ENCODE measurements at regions not wholly inside any gene's neighbourhood (a gene's known extent, or its start where the extent isn't known, plus 50 kb on each side); places are given as distances from the start of the nearest gene placed in this dataset.

DNA sequence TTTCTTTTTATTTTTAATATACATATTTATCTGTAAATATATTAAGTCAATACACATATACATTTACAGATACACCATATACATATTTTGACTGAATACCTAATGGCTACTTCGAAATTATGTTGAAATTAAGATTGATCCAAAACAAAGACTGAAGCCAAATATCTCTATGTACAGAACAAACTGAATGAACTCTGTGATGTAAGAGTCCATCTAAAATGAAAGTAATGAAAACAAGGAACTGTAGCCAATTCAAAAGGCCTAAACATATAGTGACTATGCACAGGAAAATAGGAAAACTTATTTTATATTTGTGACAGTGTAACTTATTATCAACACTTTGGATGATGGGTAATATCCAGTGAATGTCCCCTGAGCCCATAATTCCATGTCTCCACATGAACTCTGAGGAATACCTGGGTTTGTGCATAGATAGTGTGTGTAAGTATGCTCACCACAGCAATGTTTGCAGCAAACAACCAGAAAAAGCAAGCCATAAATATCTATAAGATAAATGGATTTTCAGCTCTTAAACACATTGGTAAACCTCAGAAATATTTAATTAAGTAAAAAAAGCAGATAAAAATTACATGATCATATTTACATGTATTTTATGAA lies 517.2 kb upstream of the CDH6 start:
- BruUV-seq (replicated peaks) = no TSS peak
- CTCF ChIA-PET = no interaction called here
- H3K9me3 Mint-ChIP-seq (ENCODE audit: low read depth, unreplicated experiment) = peaks cover 11% of the 10 kb centered on the region
- no peaks in the 10 kb centered on the region for H3K27me3 Mint-ChIP-seq (ENCODE audit: unreplicated experiment)
- intact Hi-C loops (cut with micrococcal nuclease; ENCODE audit: unreplicated experiment) = no loop called here
- TF ChIP-seq, protein P1, sequence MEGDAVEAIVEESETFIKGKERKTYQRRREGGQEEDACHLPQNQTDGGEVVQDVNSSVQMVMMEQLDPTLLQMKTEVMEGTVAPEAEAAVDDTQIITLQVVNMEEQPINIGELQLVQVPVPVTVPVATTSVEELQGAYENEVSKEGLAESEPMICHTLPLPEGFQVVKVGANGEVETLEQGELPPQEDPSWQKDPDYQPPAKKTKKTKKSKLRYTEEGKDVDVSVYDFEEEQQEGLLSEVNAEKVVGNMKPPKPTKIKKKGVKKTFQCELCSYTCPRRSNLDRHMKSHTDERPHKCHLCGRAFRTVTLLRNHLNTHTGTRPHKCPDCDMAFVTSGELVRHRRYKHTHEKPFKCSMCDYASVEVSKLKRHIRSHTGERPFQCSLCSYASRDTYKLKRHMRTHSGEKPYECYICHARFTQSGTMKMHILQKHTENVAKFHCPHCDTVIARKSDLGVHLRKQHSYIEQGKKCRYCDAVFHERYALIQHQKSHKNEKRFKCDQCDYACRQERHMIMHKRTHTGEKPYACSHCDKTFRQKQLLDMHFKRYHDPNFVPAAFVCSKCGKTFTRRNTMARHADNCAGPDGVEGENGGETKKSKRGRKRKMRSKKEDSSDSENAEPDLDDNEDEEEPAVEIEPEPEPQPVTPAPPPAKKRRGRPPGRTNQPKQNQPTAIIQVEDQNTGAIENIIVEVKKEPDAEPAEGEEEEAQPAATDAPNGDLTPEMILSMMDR (IDR thresholded peaks at IDR 0.05; ENCODE audit: unreplicated experiment) = no peak
- no peak overlapping the region for H3K4me3 Mint-ChIP-seq (ENCODE audit: low read depth, unreplicated experiment)
- H3K27ac Mint-ChIP-seq (ENCODE audit: unreplicated experiment) = no peak overlapping the region
- no peaks in the 10 kb centered on the region for H3K36me3 Mint-ChIP-seq (ENCODE audit: insufficient read depth, unreplicated experiment)
- no peaks in the 10 kb centered on the region for H3K4me1 Mint-ChIP-seq (ENCODE audit: low read depth, unreplicated experiment)
- no peak for DNase-seq

DNA sequence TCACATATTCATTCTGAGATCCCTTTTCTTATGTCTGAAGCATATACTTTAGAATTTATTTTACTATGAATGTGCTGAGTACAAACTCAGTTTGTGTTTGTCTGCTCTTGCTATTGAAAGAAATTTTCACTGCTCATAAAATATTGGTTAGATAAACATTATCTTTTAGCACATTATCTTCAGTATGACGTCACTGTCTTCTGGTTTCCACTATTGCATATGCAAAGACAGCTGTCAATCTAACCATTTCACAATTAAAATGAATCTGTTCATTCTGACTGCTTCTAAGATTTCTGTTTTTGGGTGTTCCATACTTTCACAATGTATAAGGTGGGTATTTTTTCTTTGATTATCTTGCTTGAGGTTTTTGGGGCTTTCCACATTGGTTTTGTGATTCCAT lies 526.2 kb upstream of the CDH6 start:
- Mint-ChIP-seq H3K4me3 (ENCODE audit: low read depth, unreplicated experiment) (no peak overlapping the region), H3K27me3 (ENCODE audit: unreplicated experiment) (no peaks in the 10 kb centered on the region), H3K9me3 (ENCODE audit: low read depth, unreplicated experiment) (peaks cover 5% of the 10 kb centered on the region), H3K36me3 (ENCODE audit: insufficient read depth, unreplicated experiment) (no peaks in the 10 kb centered on the region), H3K4me1 (ENCODE audit: low read depth, unreplicated experiment) (no peaks in the 10 kb centered on the region), H3K27ac (ENCODE audit: unreplicated experiment) (no peak overlapping the region)
- intact Hi-C loops (cut with micrococcal nuclease; ENCODE audit: unreplicated experiment) = no loop called here
- CTCF ChIA-PET = no interaction called here
- TF ChIP-seq, protein P1 (IDR thresholded peaks at IDR 0.05; ENCODE audit: unreplicated experiment) = no peak
- no peak for DNase-seq
- BruUV-seq (replicated peaks) = no TSS peak

DNA sequence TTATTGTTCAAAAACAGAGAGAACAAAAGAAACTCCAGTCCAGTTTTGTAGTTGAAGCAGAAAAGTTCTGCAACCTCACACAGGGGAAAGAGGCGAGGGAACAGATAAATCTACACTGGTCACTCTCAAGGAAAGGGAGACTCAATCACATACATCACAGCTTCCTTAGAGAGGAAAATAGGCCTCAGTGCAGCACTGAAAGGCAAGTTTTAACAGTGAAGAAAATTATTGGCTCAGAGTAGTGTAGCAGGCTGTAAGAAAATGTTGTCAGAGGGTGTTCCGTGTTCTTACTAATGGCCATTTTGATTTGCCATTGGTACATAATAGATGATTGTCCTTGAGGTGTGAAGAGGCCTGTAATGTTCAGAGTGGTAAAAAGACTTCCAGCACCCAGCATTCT lies 530.0 kb upstream of the CDH6 start:
- CTCF ChIA-PET = no interaction called here
- TF ChIP-seq, protein P1 (IDR thresholded peaks at IDR 0.05; ENCODE audit: unreplicated experiment) = no peak
- no TSS peak for BruUV-seq (replicated peaks)
- Mint-ChIP-seq H3K27me3 (ENCODE audit: unreplicated experiment) (no peaks in the 10 kb centered on the region), H3K4me1 (ENCODE audit: low read depth, unreplicated experiment) (no peaks in the 10 kb centered on the region), H3K27ac (ENCODE audit: unreplicated experiment) (no peak overlapping the region), H3K4me3 (ENCODE audit: low read depth, unreplicated experiment) (no peak overlapping the region), H3K9me3 (ENCODE audit: low read depth, unreplicated experiment) (no peaks in the 10 kb centered on the region), H3K36me3 (ENCODE audit: insufficient read depth, unreplicated experiment) (no peaks in the 10 kb centered on the region)
- intact Hi-C loops (cut with micrococcal nuclease; ENCODE audit: unreplicated experiment) = no loop called here
- DNase-seq = no peak

DNA sequence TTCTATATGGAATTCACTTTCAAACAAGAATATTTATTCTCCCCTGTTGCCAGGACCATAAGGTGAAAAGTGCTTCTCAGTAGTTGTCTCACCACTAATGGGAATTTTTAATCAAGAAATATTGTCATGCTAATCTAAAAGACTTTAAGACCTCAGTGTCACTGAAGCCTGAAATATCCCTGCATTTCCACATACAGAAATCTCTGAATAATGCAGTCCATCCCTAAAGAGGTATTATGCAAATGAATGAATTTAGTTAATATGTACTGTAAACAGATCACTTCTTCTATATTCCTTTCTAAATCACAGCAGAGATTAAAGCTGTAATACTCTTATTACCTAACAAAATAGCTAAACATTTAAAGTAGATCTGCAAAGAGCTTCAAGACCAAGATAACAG lies 531.1 kb upstream of the CDH6 start:
- no peak overlapping the region for H3K4me3 Mint-ChIP-seq (ENCODE audit: low read depth, unreplicated experiment)
- intact Hi-C loops (cut with micrococcal nuclease; ENCODE audit: unreplicated experiment) = no loop called here
- CTCF ChIA-PET = no interaction called here
- DNase-seq = no peak
- no peaks in the 10 kb centered on the region for H3K4me1 Mint-ChIP-seq (ENCODE audit: low read depth, unreplicated experiment)
- TF ChIP-seq, protein P1 (IDR thresholded peaks at IDR 0.05; ENCODE audit: unreplicated experiment) = no peak
- no peaks in the 10 kb centered on the region for H3K36me3 Mint-ChIP-seq (ENCODE audit: insufficient read depth, unreplicated experiment)
- H3K27ac Mint-ChIP-seq (ENCODE audit: unreplicated experiment) = no peak overlapping the region
- no peaks in the 10 kb centered on the region for H3K27me3 Mint-ChIP-seq (ENCODE audit: unreplicated experiment)
- no peaks in the 10 kb centered on the region for H3K9me3 Mint-ChIP-seq (ENCODE audit: low read depth, unreplicated experiment)
- BruUV-seq (replicated peaks) = no TSS peak
